WTC11 (cell line): ENCODE measurements at regions not wholly inside any gene's neighbourhood (a gene's known extent, or its start where the extent isn't known, plus 50 kb on each side); places are given as distances from the start of the nearest gene placed in this dataset.

ENCODE experiments used
- RELA ChIP-seq: sonication (generic); formaldehyde crosslinking; IDR thresholded peaks from 2 replicates; pipeline ENCODE4 v1.8.1; 2022; ENCODE audit warnings: missing genetic modification reagents, mild to moderate bottlenecking, borderline replicate concordance
- ZNF423 ChIP-seq: fragments of 250-450 bp; sonication (Bioruptor Pico); IDR thresholded peaks from 2 replicates; pipeline ENCODE4 v2.1.2; 2022; ENCODE audit warnings: mild to moderate bottlenecking, moderate library complexity
- TF ChIP-seq, protein P1 (sequence below): fragments of 200-600 bp; IDR thresholded peaks from 2 replicates; pipeline ENCODE4 v1.8.0; 2022; ENCODE audit warnings: antibody characterized with exemption

DNA sequence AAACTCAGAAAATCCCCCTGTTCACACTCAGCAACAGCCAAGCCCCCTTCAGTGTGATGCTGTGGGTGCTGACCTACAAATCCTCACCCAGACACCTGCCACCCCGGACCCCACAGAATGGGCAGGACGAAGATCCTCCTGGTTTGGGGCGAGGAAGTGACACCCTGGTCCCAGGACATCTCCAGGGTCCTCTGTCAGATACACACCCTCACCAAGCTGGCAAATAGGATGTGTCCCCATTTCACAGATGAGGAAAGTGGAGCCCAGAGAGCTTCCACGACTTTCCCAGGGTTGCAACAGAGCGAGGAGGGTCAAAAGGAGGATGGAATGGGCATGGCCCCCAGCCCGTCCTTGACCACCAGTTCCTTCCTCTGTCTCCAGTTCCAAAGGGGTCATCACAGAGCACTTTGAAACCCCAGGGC, 92.0 kb upstream of the AFDN start:
- TF ChIP-seq, protein P1, sequence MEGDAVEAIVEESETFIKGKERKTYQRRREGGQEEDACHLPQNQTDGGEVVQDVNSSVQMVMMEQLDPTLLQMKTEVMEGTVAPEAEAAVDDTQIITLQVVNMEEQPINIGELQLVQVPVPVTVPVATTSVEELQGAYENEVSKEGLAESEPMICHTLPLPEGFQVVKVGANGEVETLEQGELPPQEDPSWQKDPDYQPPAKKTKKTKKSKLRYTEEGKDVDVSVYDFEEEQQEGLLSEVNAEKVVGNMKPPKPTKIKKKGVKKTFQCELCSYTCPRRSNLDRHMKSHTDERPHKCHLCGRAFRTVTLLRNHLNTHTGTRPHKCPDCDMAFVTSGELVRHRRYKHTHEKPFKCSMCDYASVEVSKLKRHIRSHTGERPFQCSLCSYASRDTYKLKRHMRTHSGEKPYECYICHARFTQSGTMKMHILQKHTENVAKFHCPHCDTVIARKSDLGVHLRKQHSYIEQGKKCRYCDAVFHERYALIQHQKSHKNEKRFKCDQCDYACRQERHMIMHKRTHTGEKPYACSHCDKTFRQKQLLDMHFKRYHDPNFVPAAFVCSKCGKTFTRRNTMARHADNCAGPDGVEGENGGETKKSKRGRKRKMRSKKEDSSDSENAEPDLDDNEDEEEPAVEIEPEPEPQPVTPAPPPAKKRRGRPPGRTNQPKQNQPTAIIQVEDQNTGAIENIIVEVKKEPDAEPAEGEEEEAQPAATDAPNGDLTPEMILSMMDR: no peak
- TF ChIP-seq ZNF423 (CRISPR knock-in tag) (no peak), RELA (no peak)
